ENCODE measurements at regions not wholly inside any gene's neighbourhood (a gene's known extent, or its start where the extent isn't known, plus 50 kb on each side); places are given as distances from the start of the nearest gene placed in this dataset.
"Not testable (repeated sequence)": the region's sequence is repeated elsewhere in the genome, so short reads cannot be mapped to it uniquely, and the experiment has no call there.

DNA sequence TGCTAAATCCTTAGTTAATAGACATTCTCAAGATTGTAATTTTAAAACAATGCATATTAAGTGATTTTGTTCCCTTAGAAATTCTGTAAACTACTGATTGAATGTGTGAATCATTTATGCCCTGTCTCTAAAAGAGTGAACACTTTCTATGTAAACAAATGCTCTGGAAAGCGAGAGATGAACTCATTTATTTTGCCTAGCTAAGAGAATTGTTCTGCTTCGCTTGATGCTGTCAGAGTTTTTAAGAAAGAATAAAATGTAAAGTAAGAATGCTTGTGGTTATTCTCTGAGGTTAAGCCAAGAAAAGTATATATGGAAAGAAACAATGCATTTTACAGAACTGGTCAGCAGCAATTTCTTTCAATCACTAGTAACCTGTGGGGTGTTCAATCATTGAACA lies 347.4 kb upstream of the NUDT12 start:
- intact Hi-C loops (cut with micrococcal nuclease): no loop called here

DNA sequence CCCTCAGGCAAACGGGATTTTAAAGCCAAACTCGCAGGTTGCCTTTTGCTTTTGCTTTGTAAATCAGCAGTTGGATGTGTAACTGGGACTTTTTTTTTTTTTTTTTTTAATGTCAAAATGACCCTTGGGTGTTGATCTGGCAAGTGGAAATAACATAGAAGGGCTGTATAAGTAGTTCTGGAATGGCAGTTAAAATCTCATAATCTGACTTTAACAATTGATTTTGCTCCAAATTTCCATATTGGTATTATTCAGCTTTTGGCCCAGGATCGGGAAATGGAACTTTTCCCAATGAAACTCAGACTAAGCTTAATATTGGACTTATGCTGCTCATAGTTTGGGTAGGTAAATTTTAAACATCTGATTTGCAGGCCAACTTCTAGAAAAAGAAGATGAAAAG lies 346.8 kb upstream of the NUDT12 start:
- intact Hi-C loops (cut with micrococcal nuclease): no loop called here

DNA sequence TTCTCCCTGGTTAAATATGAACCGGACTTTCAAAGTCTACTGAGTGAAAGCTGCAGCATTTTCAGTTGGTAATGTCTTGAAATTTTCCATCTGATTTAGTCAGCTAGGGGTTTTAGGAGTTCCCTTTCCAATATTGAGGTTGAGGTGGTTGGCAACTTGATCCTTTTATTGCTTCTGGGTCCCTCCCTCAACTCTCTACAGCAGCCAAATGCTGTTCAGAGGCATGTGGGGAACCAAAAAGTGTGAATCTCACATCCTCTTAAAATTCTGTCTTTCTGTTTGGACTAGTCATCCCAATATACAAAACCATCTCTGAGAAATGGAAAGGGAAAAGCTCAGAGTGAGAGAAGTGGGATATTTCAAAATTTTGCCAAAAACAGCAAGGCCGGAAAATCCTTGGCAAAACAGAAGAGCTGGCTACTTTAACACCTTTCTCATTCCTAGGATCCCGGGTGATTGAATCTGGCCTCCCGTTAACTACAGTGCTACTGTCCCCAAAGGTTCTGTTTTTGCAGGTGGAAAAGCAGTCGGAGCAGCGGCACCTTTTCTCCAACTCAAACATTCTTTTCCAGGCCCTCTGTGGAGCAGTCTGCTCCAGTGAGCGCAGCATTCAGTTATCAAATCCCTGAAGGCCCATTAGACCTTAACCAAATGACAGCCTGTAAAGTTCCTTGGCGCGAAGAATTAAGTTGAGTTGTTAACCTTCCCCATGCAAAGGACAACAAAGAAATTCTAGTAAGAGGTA lies 345.9 kb upstream of the NUDT12 start:
- intact Hi-C loops (cut with micrococcal nuclease): no loop called here

DNA sequence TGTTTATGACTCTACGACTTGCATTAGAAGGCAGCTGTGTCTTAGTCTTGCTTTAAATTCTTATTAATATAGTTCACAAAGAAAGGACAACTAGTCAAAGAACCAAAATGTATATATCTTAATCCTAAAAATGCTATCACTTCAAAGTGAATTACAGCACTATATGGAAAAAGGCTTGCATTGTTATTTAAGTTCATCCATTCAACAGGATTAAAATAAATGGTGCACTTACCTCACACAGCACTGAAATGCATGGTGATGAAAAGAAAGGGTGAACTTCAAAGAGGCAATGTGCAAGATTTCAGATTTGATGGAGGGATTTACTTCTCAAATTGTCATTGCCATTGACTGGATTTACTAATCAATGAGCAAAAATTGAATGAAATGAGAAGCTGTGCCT lies 344.4 kb upstream of the NUDT12 start:
- intact Hi-C loops (cut with micrococcal nuclease): no loop called here

DNA sequence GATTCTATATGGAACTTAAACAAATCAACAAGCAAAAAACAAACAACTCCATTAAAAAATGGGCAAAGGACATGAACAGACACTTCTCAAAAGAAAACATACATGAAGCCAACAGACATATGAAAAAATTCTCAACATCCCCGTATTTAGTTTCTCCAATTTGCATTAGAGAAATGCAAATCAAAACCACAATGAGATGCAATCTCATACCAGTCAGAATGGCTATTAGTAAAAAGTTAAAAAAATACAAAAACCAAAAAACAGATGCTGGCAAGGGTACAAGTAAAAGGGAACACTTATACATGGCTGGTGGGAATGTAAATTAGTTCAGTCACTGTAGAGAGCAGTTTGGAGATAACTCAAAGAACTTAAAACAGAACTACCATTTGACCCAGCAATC lies 342.1 kb upstream of the NUDT12 start:
- intact Hi-C loops (cut with micrococcal nuclease): no loop called here

DNA sequence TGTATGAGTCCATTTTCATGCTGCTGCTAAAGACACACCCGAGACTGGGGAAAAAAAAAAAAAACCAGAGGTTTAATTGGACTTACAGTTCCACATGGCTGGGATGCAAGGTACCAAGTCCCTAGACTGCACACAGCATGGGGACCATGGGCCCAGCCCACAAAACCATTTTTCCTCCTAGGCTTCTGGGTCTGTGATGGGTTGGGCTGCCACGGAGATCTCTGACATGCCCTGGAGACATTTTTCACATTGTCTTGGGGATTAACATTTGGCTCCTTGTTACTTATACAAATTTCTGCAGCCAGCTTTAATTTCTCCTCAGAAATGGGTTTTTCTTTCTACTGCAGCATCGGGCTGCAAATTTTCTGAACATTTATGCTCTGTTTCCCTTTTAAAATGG lies 340.3 kb upstream of the NUDT12 start:
- intact Hi-C loops (cut with micrococcal nuclease): no loop called here

DNA sequence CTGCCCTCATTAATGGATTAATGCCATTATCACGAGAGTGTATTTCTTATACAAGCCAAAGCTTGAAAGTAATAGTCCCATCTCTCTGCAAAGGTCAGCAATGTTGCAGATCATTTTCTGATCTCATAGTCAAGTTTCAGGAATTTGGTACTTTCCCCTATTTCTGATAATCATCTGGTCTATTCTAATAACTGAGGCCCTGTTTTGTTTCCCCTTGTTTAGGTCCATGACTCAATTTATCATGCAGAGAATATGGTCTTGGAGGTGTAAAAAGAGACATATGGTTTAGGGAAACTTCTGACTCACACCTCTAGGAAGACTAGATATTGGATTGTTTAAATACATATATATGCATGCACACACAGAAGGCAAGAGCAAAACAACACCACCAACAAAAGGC lies 339.3 kb upstream of the NUDT12 start:
- intact Hi-C loops (cut with micrococcal nuclease): no loop called here

DNA sequence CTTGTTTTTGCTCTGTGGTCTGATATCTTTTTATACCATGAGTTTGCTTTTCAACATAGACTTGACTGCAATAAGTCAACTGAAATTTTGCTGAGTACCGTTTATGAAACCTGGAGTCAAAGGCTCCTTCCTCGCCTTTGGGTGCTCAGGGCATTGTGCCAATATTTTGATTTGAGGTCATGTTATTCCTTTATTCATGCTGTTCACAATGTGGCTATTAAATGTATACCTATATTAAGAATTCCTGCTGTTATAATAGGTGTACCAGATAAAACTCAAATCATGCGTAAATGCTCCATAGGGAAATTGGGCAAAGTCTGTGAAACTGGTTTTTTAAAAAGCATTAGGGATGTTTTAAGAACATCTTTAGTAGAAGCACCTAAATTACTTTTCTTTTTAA lies 334.0 kb upstream of the NUDT12 start:
- intact Hi-C loops (cut with micrococcal nuclease): no loop called here

DNA sequence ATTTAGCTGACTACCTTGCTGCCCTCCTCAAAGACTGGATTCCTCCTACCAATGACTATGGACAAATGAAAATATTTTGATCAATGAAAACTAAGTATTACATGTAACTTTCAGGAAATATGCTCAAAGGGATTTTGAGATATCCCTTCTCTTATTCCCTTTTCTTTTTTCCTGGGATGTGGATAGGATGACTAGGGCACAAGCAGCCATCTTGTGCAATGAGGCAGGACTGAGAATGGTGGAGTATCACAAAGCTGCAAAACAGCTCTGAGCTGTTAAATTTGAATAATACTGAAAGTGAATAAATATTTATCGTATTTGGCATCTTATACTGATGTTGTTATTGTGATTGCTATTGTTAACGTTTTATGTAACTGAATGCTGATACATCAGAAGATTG lies 333.1 kb upstream of the NUDT12 start:
- intact Hi-C loops (cut with micrococcal nuclease): no loop called here

DNA sequence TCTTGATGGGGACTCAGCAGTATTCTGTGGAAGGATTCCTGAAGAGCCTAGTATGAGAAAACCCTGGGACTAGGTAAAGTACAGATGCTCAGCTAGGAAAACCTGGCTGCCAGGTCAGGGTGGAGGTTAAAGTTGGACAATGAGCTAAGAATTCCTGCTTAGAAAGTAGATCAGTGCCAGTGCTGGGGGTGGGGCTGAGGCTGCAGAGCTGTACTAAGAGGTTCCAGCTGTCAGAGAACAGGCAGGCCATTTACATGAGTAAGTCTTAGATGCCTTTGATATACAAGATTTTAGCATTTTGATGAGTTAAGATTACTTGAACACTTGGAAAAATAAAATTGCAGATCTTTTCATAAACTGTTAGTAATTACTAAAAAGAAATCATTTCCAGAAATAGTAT lies 332.3 kb upstream of the NUDT12 start:
- intact Hi-C loops (cut with micrococcal nuclease): no loop called here

DNA sequence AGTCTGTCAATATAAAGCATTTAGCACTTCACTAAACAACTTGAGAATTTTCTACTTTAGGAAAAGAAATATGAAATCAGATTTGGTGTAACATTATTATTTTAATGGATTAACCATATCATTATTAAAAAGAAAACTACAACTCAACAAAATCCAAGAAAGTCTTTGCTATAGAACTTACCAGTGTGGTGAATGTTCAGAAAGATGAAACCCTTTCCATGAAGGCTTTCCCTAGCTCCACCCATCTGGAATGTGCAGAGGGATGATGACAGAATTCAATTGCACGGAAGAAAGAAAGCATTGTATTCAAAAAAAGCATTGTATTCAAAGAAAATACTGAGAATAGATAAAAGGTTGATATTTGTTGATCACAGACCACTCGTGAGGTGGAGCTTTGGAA lies 328.6 kb upstream of the NUDT12 start:
- intact Hi-C loops (cut with micrococcal nuclease): no loop called here

DNA sequence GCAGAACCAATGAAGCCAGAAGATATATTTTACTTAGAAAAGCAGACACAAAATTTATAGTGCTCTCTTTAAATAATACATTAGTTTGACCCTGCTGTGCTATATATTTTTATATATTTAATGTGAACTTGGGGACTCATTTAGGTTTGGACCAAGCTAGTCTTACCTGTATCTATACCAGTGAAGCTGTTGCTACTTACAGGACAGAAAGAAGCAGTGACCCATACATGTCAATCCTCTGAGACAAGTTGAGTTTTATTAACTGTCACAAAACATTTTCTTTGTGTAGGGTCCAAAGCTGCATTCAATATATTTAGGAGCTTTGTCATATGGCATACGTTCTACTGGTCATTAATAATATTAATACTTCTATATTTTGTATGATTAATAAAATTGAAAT lies 327.7 kb upstream of the NUDT12 start:
- intact Hi-C loops (cut with micrococcal nuclease): no loop called here

DNA sequence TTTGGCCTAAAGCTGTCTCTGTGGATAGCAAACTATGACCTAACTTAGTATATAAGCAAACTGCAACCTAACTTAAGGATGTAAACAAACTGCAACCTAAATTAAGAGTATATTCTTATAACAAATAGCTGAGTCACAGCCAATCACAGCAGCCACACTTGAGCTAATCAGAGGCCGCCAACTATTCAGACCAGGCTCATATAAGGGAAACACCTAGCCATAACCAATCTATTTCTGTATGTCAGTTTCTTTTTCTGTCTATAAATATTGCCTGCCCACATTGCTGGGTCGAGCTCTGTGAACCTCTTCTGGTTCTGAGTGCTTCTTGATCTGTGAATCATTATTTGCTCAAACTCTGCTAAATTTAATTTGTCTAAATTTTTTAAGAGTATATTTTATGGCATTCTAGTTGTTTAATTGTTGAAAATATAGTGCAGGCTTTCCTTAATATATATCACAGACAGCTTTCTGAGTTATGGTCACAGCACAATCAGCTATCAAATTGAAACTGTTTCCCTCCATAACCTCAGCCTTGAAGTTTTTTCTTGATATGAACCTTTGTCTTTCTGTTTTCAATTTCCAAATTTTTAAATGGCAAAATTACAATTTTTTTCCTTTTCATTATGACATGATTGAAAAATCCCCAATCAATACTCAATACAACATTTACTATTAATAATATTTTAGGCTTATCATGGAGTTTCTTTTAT lies 327.1 kb upstream of the NUDT12 start:
- intact Hi-C loops (cut with micrococcal nuclease): no loop called here

DNA sequence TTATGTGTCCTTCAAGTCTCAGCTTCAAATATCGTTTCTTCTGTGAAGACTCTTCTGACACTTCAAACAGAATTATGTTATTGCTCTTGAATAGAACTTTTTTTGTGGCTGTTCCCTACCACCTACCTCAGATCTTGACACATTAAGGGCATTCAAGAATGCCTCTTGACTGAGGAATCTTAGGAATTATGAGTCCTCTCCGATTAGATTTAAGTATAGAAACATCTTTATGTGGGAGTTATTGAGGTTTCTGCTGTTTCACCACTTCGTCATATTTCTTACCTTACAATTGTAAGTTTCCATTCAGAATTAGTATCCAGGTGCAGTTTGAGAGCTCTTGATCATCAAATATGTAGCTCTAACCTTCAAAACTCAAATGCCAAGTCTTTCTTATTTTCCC lies 324.2 kb upstream of the NUDT12 start:
- intact Hi-C loops (cut with micrococcal nuclease): no loop called here

DNA sequence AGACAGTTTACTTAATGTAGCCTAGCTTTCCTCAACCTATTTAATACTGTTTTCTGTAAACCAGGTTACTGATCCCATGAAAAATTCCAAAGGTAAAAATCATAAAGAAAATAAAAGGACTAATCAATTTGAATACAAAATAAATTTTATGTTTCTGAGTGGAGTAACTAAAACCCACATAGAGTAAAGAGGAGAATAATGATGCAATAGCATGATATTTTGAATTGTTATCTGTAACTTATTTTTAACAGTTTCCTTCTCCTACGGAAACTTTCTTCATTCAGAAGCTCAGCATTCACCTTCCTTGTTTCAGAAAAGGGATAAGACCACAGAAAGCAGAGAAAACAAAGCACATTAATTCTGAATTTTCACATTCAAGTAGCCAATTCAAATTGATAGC lies 320.6 kb upstream of the NUDT12 start:
- intact Hi-C loops (cut with micrococcal nuclease): no loop called here

DNA sequence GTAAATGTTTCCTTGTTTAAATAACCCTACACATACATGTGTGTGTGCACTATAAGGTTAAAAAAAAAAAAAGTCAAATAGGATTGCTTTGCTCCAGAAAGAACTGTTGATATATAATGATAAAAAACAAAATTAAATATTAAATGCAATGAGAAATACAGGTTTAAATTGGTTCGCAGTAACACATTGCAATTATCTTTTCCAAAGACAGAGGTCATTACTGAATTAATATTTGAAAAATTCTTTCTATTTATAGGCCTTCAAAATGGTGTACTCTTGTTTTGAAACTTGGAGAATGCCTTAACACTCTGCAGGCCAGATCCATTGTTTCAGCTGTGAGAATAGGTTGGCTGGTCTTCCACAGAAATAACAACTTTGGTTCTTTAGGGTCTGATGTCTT lies 319.0 kb upstream of the NUDT12 start:
- intact Hi-C loops (cut with micrococcal nuclease): no loop called here

DNA sequence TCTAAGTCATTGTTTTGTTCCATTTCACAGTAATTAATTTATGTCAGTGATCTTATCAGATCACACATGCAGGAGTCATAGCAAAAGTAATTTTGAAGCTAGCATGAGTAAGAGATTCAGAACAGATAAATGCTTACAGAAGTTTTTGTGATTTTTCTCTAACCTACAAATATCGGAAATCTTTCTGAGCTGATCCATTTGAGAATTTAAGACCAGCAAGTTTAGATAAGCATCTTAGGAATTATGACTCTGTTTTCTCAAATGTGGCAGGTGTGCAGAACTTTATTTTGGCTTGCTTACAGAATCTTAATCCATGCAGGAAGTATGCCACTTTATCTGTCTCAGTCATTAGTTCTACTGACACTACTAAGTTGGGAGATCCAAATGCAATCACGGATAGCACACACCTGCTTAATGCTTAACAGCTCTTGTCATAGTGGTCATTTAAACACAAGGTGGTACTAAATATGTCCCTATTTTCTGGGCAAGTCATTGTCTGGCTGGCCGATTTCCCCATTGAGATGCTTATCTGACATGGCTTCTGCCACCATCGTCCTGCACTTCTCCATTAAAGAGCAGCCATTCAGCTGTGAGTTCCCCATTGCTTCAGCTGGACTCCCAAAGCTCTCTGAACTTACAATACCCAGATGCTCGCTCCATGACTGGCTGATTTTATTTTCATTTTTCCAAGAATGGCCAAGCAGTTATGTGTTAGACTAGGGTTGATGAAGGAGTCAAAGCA lies 305.4 kb upstream of the NUDT12 start:
- intact Hi-C loops (cut with micrococcal nuclease): no loop called here

DNA sequence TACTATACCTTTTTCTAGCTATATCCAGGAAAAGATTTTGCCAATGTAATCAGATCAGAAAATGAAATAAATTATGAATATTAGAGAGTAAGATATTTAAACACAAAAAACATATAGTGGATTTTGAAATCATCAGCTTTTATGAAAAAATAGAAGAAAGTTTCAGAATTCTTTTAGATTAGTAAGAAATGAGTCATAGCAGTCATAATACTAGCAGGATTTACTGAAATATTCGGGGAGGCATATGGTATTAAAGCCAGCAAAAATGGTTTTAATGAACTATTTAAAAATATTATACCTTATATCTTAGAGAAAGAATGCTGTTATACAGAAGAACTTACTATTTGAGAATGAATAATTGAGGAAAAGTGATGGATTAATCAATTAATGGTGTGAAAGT lies 303.6 kb upstream of the NUDT12 start:
- intact Hi-C loops (cut with micrococcal nuclease): no loop called here

DNA sequence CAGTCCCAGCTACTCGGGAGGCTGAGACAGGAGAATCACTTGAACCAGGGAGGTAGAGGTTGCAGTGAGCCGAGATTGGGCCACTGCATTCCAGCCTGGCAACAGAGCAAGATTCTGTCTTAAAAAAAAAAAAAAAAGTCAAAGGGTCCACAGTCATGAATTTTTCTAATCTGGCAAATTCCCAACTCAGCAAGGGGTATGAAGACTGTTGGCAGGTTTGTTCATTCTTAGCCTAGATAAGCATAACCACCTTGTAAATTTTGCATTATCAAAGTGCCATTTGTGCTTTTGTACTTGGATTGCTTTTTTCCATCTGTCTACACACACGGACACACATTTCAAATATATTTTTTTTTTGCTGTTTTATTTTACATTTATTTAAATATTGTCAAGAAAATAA lies 299.8 kb upstream of the NUDT12 start:
- intact Hi-C loops (cut with micrococcal nuclease): no loop called here

DNA sequence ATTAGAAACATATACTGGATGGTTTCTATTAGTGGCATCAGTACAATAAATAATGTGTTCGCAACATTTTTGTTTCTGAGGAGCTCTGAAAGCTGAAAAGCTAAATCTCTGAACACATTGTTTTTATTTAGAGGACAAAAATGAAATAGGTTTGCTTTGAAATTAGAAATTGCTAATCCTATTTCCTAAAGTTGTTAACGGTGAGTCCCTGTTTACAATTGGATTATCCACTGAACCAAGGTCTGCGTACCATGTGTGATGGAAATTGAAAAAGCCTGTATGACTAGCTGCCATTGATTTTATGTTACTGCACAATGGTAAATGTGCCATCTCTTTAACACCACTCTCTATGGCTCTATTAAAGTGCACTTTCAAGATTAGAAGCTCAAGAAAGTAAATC lies 297.7 kb upstream of the NUDT12 start:
- intact Hi-C loops (cut with micrococcal nuclease): no loop called here

DNA sequence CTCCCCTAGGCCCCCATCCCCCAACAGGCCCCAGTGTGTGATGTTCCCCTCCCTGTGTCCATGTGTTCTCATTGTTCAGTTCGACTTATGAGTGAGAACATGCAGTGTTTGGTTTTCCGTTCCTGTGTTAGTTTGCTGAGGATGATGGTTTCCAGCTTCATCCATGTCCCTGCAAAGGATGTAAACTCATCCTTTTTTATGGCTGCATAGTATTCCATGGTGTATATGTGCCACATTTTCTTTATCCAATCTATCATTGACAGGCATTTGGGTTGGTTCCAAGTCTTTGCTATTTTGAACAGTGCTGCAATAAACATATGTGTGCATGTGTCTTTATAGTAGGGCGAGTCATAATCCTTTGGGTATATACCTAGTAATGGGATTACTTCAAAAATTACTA lies 295.8 kb upstream of the NUDT12 start:
- intact Hi-C loops (cut with micrococcal nuclease): not testable (repeated sequence)

DNA sequence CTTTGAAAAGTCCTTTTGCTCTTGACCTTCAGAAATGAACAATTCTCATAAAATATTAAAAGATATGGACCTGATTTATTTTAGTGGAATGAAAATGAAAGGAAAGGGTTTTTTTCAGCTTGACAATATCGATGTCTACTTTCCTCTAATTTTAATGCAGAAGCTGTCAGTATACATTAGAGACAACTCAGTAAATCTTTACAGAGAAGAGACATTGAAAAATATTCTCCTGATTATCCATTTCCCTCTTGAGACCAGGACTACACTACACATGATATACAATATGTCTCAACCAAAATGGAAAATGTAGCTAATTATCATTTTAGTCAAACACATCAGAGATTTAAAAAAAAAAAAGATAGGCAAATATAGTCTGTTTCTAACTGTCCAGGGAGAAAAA lies 288.5 kb upstream of the NUDT12 start:
- intact Hi-C loops (cut with micrococcal nuclease): no loop called here

DNA sequence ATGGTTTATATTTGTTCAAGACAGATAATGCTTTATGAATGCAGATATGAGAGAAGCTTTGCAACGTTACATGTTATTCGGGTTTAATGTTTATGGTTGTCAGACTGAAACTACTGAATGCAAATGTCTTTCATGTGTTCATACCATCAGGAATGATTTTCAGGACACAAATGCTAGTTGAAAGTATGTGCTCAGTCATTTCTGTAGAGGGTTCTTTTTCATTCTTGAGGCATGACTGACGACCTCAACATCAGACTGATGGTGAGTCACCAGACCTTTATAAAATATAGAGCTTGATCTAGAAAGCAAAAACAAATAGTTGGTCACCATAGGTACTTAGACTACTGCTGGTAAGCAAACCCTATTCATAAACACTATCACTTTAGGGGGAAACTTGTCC lies 287.3 kb upstream of the NUDT12 start:
- intact Hi-C loops (cut with micrococcal nuclease): no loop called here
